Stimulated activated effector memory CD8-positive, alpha-beta T cell treated with anti-CD3 and anti-CD28 coated beads, Interleukin-12 subunit alpha, Interleukin-12 subunit beta, amount 100 ng/mL, for 72 hours (primary cell): ENCODE measurements at regions not wholly inside any gene's neighbourhood (a gene's known extent, or its start where the extent isn't known, plus 50 kb on each side); places are given as distances from the start of the nearest gene placed in this dataset.
"Not testable (repeated sequence)": the region's sequence is repeated elsewhere in the genome, so short reads cannot be mapped to it uniquely, and the experiment has no call there.

Experiments used
- ATAC-seq: fragments of 150-1000 bp; cut with Tn5 transposase; 2 replicates; pipeline ENCODE4 v1.10.0; 2021
- DNase-seq, 2 donors: peaks; one replicate each; pipeline ENCODE4 v3.0.0; 2021 to 2022; ENCODE audit warnings: low spot score in 2 of 2
- H3K27ac Mint-ChIP-seq: one replicate; pipeline ENCODE4 v1.8.0; 2022; ENCODE audit warnings: mild to moderate bottlenecking, mixed read lengths
- H3K36me3 Mint-ChIP-seq: one replicate; pipeline ENCODE4 v1.8.0; 2022; ENCODE audit warnings: mild to moderate bottlenecking, mixed read lengths
- H3K4me1 Mint-ChIP-seq: one replicate; pipeline ENCODE4 v1.8.0; 2022; ENCODE audit warnings: mixed read lengths
- H3K4me3 Mint-ChIP-seq: one replicate; pipeline ENCODE4 v1.8.0; 2022; ENCODE audit warnings: mild to moderate bottlenecking, mixed read lengths
- H3K9me3 Mint-ChIP-seq: one replicate; pipeline ENCODE4 v1.8.0; 2022; ENCODE audit warnings: mixed read lengths

DNA sequence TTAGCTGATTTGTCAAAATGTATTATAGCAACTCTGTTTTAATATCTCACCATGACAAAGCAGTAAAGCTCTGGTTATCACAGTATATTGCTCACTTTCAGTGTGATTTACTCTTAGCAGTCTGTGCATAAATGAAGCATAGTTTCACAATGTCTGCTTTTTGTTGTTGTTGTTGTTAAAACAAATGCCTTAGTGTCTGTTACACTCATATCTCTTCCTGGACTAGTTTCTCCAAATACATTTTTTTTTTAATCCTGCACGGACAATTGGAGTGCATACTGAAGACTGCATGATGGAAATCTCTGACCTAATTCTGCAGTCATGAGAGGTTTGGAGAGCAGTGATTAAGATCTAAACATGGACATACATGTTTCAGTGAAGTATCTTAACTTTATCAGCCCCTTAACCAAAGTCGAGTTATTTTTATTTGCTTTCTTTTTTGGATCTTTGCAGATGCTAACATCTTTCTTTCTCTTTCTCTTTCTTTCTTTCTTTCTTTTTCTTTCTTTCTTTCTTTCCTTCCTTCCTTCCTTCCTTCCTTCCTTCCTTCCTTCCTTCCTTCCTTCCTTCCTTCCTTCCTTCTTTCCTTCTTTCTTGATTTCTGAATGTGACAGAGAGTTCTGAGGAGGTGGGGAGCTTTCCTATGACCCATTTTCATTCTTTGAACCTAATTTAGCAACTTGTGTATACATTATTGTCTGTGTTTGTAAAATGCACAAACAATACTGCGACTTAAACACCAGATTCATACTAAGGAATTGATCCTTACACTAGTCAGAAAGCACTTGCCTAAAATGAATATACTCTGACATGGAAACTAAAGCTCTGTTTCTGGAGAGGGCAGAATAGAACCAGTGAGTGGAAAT is 161.5 kb upstream of the AGR3 start:
- peaks cover 29% of the 10 kb centered on the region for H3K4me1 Mint-ChIP-seq
- DNase-seq (no peak), ATAC-seq (peak; percentile 89)
- peak overlapping the region; percentile 39 for H3K4me3 Mint-ChIP-seq
- H3K27ac Mint-ChIP-seq = peak overlapping the region; percentile 66
- no peaks in the 10 kb centered on the region for H3K9me3 Mint-ChIP-seq
- H3K36me3 Mint-ChIP-seq = no peaks in the 10 kb centered on the region

DNA sequence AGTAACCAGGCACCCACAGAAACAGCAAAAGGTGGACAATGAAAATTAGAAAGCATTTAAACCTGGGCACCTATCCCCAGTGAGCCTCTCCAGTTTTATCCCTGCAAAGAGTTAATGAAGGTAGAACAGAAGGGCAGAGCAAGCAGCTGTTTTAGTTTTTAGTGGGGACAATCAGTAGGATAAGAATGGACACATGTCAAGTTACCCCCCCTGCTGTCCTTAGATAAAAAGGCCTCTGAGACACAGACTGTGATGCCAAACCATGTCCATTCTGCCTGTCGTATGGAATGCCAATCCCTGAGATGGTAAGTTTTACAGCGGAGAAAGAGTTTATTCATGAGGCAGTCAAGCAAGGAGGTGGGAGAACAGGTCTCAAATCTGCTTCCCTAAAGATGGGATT is 162.6 kb upstream of the AGR3 start:
- Mint-ChIP-seq H3K4me1 (peaks cover 24% of the 10 kb centered on the region), H3K27ac (peak overlapping the region; percentile 66), H3K9me3 (no peaks in the 10 kb centered on the region), H3K4me3 (no peak overlapping the region), H3K36me3 (no peaks in the 10 kb centered on the region)
- no peak for ATAC-seq
- no peak for DNase-seq

DNA sequence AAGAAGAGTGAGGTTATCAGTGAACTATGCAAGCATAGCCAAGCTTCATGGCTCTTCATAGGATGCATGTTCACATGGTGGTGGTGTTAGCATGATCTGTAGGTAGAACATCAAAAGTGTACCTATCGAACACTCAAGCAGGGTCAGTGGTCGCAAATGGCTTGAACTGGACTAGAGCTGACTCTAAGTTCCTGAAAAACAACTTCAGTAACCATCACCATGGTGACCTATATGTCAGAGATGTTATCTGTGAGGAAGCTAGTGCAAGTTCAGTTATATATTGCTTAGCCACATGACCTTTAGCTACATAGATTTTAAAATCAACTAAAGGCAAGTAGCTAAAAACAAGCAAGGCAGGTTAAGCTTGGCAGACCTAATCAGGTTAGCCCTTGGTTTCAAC is 163.1 kb upstream of the AGR3 start:
- H3K9me3 Mint-ChIP-seq = no peaks in the 10 kb centered on the region
- H3K27ac Mint-ChIP-seq = no peak overlapping the region
- ATAC-seq (no peak), DNase-seq (no peak)
- H3K4me1 Mint-ChIP-seq = peaks cover 24% of the 10 kb centered on the region
- H3K4me3 Mint-ChIP-seq = no peak overlapping the region
- no peaks in the 10 kb centered on the region for H3K36me3 Mint-ChIP-seq

DNA sequence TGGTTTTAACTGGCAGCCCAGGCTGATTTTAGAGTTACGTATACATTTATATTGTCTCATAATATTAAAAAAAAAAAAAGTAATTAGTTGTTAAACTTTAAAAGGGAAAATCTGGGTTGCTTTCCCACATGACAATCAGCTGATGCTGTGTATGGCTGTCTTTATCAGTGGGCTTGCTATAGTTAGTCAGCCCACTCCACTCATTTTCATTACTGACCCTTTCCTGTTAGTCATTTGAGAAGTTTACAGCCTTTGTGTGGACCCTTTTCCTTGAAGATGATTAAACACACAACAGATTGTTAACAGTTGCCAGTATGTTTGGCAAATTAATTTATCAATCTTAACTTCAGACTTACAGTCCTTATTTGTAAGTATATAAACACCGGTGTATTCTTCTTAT is 164.5 kb upstream of the AGR3 start:
- Mint-ChIP-seq H3K27ac (no peak overlapping the region), H3K4me3 (no peak overlapping the region), H3K9me3 (no peaks in the 10 kb centered on the region), H3K4me1 (peaks cover 18% of the 10 kb centered on the region), H3K36me3 (no peaks in the 10 kb centered on the region)
- ATAC-seq = no peak
- DNase-seq = no peak

DNA sequence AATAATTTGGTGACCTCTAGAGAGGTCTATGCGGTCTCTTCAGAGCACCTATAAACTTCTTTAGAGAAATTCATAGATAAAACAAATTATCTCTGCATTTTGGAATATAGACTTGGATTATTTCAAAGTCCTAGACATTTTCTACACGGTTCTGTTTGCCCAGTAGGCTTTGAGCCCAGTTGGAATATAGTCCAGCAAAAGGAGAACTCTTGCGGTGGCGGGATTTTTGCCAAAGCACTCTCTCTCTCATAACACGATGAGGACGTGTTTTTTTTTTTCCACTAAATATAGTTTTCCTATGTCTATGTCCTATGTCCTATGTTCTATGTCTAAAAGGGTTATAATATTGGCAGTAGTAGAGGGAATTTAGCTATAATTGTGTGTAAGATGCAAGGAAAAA is 164.9 kb upstream of the AGR3 start:
- Mint-ChIP-seq H3K36me3 (no peaks in the 10 kb centered on the region), H3K4me3 (no peak overlapping the region), H3K9me3 (no peaks in the 10 kb centered on the region), H3K4me1 (peaks cover 14% of the 10 kb centered on the region), H3K27ac (no peak overlapping the region)
- DNase-seq = no peak
- ATAC-seq = no peak

DNA sequence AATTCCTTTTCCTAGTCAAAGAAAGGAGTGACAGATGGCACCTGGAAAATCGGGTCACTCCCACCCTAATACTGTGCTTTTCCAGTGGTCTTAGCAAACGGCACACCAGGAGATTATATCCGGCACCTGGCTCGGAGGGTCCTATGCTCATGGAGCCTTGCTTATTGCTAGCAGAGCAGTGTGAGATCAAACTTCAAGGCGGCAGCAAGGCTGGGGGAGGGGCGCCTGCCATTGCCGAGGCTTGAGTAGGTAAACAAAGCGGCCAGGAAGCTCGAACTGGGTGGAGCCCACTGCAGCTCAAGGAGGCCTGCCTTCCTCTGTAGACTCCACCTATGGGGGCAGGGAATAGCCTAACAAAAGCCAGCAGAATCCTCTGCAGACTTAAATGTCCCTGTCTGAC is 171.4 kb upstream of the AGR3 start:
- not testable (repeated sequence) for H3K36me3 Mint-ChIP-seq, H3K4me3 Mint-ChIP-seq

DNA sequence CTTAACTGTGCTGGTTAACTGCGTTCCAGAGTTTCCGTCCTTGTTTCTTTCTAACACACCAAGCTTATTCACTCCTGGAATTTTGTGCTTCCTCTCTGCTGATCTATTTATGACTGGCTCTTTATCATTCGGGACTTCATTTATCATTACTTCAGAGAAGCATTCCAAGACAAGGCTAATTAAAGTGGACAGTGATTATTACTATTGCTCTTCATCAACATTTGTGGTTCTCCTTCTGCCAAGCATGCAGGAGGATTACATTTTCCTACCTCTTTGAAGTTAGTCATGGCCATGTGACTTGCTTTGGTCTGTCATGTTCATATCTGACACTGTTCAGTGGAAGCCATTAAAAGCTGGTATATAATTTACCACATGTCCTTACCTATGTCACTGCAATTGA is 172.4 kb upstream of the AGR3 start:
- no peak for DNase-seq
- no peak for ATAC-seq
- Mint-ChIP-seq H3K4me1 (peaks cover 8% of the 10 kb centered on the region), H3K36me3 (no peaks in the 10 kb centered on the region), H3K27ac (no peak overlapping the region), H3K9me3 (no peaks in the 10 kb centered on the region), H3K4me3 (no peak overlapping the region)

More for the DNA sequence above, 171.4 kb upstream of the AGR3 start:
- H3K4me1 Mint-ChIP-seq, H3K27ac Mint-ChIP-seq, ATAC-seq, DNase-seq, H3K9me3 Mint-ChIP-seq: not testable (repeated sequence)

DNA sequence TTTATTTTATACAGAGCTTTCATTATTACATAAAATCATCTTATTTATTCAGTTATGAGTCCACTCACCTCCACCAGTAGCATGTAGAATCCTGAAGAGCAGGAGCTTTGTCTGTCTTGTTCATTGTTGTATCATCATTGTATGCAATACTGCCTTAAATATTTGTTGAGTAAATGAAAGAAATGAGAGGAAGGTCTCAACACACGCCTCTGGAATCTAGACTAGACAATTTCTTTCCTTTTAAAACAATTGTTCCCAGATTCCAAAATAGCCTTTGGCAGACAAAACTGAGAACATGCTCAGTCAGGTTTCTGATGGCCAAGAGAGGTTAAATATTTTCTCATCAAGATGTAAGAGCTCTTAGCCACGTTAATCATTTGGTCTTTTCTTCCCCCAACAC is 173.1 kb upstream of the AGR3 start:
- no peaks in the 10 kb centered on the region for H3K36me3 Mint-ChIP-seq
- no peak overlapping the region for H3K27ac Mint-ChIP-seq
- ATAC-seq (no peak), DNase-seq (no peak)
- H3K4me1 Mint-ChIP-seq = peaks cover 8% of the 10 kb centered on the region
- H3K4me3 Mint-ChIP-seq = no peak overlapping the region
- no peaks in the 10 kb centered on the region for H3K9me3 Mint-ChIP-seq

DNA sequence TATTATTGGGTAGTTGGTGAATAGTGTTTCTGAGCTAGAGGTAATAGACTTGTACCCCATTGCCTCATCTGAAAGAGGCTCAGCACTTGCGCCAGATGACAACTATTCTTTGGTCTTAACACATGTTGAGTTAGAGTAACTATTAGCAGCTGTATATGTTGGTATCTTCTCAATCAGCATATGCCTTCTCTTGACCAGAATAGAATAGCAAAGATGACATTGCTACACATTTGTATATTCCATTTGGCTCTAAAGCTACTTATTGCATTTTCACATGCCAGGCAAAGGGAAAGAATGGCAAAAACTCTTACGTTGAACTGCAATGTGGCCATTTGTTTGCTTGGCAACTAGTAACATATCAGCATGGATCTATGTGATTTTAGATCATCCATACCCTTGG is 173.8 kb upstream of the AGR3 start:
- DNase-seq (no peak), ATAC-seq (no peak)
- Mint-ChIP-seq H3K27ac (no peak overlapping the region), H3K4me3 (no peak overlapping the region), H3K36me3 (no peaks in the 10 kb centered on the region), H3K4me1 (peaks cover 8% of the 10 kb centered on the region), H3K9me3 (no peaks in the 10 kb centered on the region)

DNA sequence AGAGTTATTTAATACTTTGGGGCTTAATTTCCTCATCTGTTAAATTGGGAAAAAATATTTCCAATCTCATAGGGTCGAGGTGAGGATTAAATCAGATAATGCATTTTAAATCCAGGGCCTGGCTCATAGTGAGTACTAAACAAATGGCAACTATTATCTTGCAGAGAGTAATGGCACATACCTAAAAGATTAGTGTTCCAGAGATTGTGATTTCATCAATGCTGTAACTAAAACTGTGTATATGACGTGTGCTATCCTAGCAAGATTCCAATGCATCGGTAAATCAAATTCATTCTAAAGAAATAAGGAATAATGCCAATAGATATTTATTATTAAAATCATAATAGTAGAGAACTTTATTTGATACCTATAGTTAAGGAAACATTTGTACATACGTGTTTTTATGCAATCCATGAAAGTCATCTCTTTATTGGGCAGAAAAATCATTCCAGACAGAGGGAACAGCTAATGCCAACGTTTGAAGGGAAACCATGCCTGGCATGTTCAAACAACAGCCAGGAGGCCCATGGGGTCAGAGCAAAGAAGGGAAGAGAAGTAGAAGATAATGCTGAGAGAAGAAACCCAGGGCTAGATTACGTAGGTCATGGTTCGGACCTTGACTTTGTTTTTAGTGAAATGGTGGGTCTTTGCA is 174.8 kb upstream of the AGR3 start:
- ATAC-seq (no peak), DNase-seq (no peak)
- no peaks in the 10 kb centered on the region for H3K36me3 Mint-ChIP-seq
- H3K9me3 Mint-ChIP-seq = no peaks in the 10 kb centered on the region
- H3K27ac Mint-ChIP-seq = no peak overlapping the region
- peaks cover 8% of the 10 kb centered on the region for H3K4me1 Mint-ChIP-seq
- no peak overlapping the region for H3K4me3 Mint-ChIP-seq

DNA sequence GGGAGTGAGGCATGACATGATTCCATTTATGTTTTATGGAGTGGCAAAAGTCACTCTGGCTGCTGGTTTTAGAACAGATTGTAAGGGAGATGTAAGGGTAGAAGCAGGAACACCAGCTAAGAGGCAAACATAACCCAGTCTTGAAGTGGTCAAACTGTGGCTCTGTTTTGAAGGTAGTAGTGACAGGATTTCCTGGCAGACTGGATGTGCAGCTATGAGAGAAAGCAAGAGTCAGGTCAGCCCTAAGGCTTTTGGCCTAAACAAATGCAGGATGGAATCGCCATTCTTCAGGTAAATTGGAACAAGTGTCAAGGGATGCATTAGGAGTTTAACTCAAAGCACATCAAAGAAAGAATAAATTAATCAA is 175.3 kb upstream of the AGR3 start:
- ATAC-seq (no peak), DNase-seq (no peak)
- H3K4me1 Mint-ChIP-seq = peaks cover 8% of the 10 kb centered on the region
- no peak overlapping the region for H3K4me3 Mint-ChIP-seq
- H3K36me3 Mint-ChIP-seq = no peaks in the 10 kb centered on the region
- no peak overlapping the region for H3K27ac Mint-ChIP-seq
- H3K9me3 Mint-ChIP-seq = no peaks in the 10 kb centered on the region

DNA sequence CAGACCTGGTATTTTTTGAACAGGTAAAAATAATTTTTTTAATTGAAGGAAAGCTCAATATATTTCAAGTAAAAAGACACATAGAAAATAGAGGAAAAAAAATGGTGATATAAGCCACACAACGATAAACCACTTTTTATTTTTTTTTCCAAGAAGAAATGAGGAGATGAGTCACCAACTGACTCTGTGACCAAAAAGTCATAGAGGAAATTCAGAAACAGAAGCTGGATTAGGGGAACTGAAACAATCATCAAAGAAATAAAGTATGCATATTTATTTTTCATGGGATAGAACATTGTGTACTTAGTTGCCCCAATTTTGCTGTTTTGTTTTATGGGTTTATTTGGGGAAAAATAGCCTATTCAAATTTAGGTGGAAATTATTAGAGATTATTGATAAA is 176.8 kb upstream of the AGR3 start:
- Mint-ChIP-seq H3K4me3 (no peak overlapping the region), H3K27ac (no peak overlapping the region), H3K4me1 (peaks cover 8% of the 10 kb centered on the region), H3K9me3 (no peaks in the 10 kb centered on the region), H3K36me3 (no peaks in the 10 kb centered on the region)
- ATAC-seq (no peak), DNase-seq (no peak)

DNA sequence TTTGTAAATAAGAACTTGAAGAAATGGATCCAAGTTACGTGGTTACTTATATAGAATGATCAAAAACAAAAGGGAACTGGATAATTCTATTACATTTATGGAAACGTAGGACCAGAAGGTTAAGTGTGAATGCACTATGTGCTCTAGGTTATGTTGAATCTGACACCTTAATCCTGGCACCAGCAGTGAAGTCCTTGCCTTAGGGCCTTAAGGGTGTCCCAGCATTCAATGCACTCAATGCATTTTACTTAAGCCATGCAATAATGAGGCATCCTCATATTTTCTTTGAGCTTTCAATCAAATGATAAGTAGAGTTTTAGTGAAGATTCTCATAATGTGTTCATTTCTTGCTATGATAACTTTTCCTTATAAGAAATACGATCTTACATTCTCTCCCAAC is 178.3 kb upstream of the AGR3 start:
- Mint-ChIP-seq H3K27ac (no peak overlapping the region), H3K4me3 (no peak overlapping the region), H3K9me3 (no peaks in the 10 kb centered on the region), H3K36me3 (no peaks in the 10 kb centered on the region), H3K4me1 (peaks cover 8% of the 10 kb centered on the region)
- DNase-seq = no peak
- no peak for ATAC-seq

DNA sequence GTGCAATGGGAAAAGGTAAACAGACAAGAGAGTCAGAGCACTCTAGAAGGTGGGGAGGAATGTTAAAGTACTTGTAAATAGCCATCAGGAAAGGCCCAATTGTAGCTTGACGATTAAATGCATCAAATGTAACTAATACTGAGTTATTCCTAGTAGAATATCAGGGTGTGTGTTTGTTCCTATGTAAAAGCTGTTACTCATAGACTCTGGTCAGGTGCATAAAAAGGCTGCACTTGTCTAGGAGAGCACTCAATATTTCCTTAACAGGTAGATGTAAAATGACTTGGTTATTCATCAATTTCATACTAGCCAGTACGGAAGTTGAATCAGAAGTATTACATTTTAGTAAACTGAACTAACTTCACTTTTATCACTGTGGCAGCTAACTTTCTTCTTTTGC is 179.7 kb upstream of the AGR3 start:
- no peaks in the 10 kb centered on the region for H3K36me3 Mint-ChIP-seq
- H3K27ac Mint-ChIP-seq = no peak overlapping the region
- peaks cover 8% of the 10 kb centered on the region for H3K4me1 Mint-ChIP-seq
- no peak for ATAC-seq
- no peak for DNase-seq
- no peak overlapping the region for H3K4me3 Mint-ChIP-seq
- no peaks in the 10 kb centered on the region for H3K9me3 Mint-ChIP-seq

DNA sequence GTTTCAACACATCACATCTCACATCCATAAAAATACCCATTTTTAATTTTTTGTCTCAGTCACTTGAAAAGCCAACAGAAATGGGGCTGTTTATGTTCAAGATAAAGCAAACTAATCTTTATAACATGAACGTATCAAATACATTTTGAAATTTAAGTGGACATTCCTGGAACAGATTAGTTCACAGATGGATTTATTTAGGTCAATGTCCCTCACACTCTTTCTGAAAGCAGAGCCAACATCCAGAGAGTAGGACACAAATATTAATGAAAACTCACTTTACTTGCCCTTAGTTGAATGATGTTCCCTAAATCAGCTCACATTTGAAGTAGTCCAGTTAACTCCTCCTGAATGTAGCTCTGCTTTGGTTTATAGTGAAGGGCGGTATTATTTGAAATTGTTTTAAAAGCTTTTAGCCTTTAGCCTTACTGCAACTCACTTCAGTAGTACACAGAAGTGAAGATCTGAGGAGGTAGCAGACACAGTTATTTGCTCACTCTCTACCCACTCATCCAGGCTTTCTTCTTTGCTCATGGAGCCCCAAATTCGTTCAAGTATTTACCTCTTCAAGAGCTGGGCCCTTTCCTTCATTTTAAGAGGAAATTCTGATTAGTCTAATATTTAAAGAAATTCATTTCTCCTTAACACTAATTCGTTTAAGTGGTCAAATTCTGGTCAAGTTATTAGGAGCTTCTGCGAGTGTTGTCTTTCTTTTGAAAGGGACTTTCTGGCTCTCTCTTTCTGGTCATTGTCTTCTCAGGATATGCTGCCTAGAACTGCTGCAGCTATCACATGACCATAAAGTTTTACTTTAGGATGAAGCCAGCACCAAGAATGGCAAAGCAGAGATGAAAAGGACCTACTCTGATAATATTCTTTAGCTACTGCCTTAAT is 180.6 kb upstream of the AGR3 start:
- Mint-ChIP-seq H3K4me1 (peaks cover 8% of the 10 kb centered on the region), H3K9me3 (no peaks in the 10 kb centered on the region), H3K4me3 (no peak overlapping the region), H3K36me3 (no peaks in the 10 kb centered on the region), H3K27ac (no peak overlapping the region)
- ATAC-seq (no peak), DNase-seq (no peak)

DNA sequence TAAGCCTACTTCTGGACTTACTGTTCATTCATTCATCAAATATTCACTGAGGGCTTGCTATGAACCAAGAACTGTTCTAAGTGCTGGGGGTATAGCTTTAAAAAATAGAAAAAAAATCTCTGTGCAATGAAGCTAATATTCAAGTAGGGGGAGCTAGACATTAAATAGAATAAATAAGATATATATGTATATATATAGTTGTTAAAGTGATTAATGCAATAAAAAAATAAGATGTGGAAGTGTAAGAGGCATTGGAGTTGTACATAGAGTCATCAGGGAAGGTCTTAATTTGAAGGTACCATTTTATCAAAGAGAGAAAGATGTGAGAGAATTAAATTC is 181.2 kb upstream of the AGR3 start:
- DNase-seq (no peak), ATAC-seq (no peak)
- Mint-ChIP-seq H3K36me3 (no peaks in the 10 kb centered on the region), H3K27ac (no peak overlapping the region), H3K4me3 (no peak overlapping the region), H3K9me3 (no peaks in the 10 kb centered on the region), H3K4me1 (peaks cover 8% of the 10 kb centered on the region)
